GM23248 (cell line): ENCODE measurements at regions not wholly inside any gene's neighbourhood (a gene's known extent, or its start where the extent isn't known, plus 50 kb on each side); places are given as distances from the start of the nearest gene placed in this dataset.

Source experiments
- EZH2 ChIP-seq: fragments of 200-600 bp; sonication (generic); IDR thresholded peaks from 2 replicates; pipeline ENCODE4 v1.6.1; 2018; ENCODE audit warnings: antibody characterized with exemption, mild to moderate bottlenecking; ENCODE audit not compliant: insufficient read depth, poor library complexity, severe bottlenecking
- EZH2phosphoT487 ChIP-seq: fragments of 200-600 bp; sonication (generic); IDR thresholded peaks from 2 replicates; pipeline ENCODE4 v1.6.1; 2018; ENCODE audit warnings: antibody characterized with exemption, moderate library complexity, mild to moderate bottlenecking, low read depth; ENCODE audit not compliant: insufficient read depth

DNA sequence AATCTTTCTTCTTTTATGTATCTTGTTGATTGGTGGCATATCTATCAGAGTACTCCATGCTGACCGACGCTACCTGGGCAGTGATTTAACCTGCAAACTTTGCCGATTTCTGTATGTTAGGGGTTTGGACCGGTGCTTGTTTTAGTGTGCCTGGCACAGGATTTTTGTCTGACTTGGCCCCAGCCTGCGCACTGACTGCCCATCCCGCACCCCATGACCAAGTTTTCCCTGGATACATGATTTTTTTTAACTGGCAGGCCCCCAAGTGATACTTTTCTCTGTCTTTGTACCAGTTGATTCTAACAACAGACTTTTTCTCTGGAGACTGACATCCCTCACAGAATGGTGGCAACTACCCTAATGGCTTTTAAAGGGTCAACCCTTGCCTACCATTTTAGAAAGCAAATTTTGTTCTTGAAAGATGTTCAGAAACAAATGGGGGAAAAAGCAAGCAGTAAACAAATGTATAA, 69.0 kb upstream of the C1QTNF9B start:
- TF ChIP-seq EZH2phosphoT487 (no peak), EZH2 (no peak)
